SU-DHL-6 (cell line): ENCODE measurements at regions not wholly inside any gene's neighbourhood (a gene's known extent, or its start where the extent isn't known, plus 50 kb on each side); places are given as distances from the start of the nearest gene placed in this dataset.

Experiments
- EZH2phosphoT487 ChIP-seq: fragments of 200-600 bp; sonication (generic), shearing (Covaris generic); conservative IDR thresholded peaks from 2 replicates; pipeline ENCODE4 v1.6.1; 2018; ENCODE audit warnings: mild to moderate bottlenecking, antibody characterized with exemption, low read length, moderate library complexity, mixed read lengths
- TF ChIP-seq, protein P1 (sequence below): fragments of 200-600 bp; sonication (generic); IDR thresholded peaks from one replicate; pipeline ENCODE4 v1.5.1; 2017; ENCODE audit warnings: antibody characterized with exemption, mild to moderate bottlenecking, low read length, moderate library complexity; ENCODE audit not compliant: insufficient read depth, poor library complexity, severe bottlenecking

DNA sequence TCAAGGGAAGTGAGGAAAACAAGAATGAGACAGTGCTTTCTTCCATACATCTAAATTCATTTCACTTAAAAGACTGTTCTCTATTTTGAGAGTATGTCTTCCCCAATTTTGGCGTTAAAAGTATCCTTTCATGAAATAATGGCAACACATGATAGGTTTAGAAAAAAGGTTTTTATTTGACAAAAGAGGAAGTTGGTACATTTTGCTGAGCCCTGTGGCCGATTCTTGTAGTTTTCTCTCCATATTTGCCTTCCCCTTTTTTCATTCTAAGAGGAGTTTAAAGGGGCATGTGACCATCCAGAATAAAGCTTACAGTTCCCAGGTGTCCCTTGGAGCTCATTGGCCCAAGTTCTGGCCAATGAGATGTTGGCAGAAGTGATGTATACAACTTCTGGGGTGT lies 140.4 kb upstream of the KCNE2 start:
- TF ChIP-seq, protein P1, sequence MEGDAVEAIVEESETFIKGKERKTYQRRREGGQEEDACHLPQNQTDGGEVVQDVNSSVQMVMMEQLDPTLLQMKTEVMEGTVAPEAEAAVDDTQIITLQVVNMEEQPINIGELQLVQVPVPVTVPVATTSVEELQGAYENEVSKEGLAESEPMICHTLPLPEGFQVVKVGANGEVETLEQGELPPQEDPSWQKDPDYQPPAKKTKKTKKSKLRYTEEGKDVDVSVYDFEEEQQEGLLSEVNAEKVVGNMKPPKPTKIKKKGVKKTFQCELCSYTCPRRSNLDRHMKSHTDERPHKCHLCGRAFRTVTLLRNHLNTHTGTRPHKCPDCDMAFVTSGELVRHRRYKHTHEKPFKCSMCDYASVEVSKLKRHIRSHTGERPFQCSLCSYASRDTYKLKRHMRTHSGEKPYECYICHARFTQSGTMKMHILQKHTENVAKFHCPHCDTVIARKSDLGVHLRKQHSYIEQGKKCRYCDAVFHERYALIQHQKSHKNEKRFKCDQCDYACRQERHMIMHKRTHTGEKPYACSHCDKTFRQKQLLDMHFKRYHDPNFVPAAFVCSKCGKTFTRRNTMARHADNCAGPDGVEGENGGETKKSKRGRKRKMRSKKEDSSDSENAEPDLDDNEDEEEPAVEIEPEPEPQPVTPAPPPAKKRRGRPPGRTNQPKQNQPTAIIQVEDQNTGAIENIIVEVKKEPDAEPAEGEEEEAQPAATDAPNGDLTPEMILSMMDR, result no peak
- no peak for TF ChIP-seq EZH2phosphoT487
